Smooth muscle cell (in vitro differentiated cells): ENCODE measurements at regions not wholly inside any gene's neighbourhood (a gene's known extent, or its start where the extent isn't known, plus 50 kb on each side); places are given as distances from the start of the nearest gene placed in this dataset.

Experiments
- DNase-seq: peaks from one replicate; lab custom pipeline; 2025; ENCODE audit not compliant: unreplicated experiment; lab: John Stamatoyannopoulos, UW
- H2AFZ ChIP-seq: fragments of 200-600 bp; sonication (generic); 2 replicates; pipeline ENCODE4 v1.6.0; 2016; ENCODE audit warnings: antibody characterized with exemption, low read depth, mild to moderate bottlenecking
- H3F3A ChIP-seq: fragments of 200-600 bp; sonication (generic); 2 replicates; pipeline ENCODE4 v1.6.0; 2017; ENCODE audit warnings: antibody characterized with exemption, low read depth
- H3K27ac ChIP-seq: fragments of 200-600 bp; sonication (generic); 2 replicates; pipeline ENCODE4 v1.5.1; 2016; ENCODE audit warnings: low read depth, mild to moderate bottlenecking
- H3K27me3 ChIP-seq: fragments of 200-600 bp; sonication (generic); 2 replicates; pipeline ENCODE4 v1.6.1; 2016; ENCODE audit warnings: low read depth, mild to moderate bottlenecking
- H3K36me3 ChIP-seq: fragments of 200-600 bp; sonication (generic); 2 replicates; pipeline ENCODE4 v1.5.1; 2016; ENCODE audit warnings: low read depth
- H3K4me1 ChIP-seq: fragments of 200-600 bp; sonication (generic); 2 replicates; pipeline ENCODE4 v1.5.1; 2016; ENCODE audit warnings: low read depth
- H3K4me2 ChIP-seq: fragments of 200-600 bp; sonication (generic); 2 replicates; pipeline ENCODE4 v1.6.0; 2016; ENCODE audit warnings: mild to moderate bottlenecking
- H3K4me3 ChIP-seq: fragments of 200-600 bp; sonication (generic); 2 replicates; pipeline ENCODE4 v1.5.1; 2016; ENCODE audit warnings: mild to moderate bottlenecking
- H3K79me2 ChIP-seq: fragments of 200-600 bp; sonication (generic); 2 replicates; pipeline ENCODE4 v1.6.0; 2016; ENCODE audit warnings: low read depth, mild to moderate bottlenecking
- H3K9ac ChIP-seq: fragments of 200-600 bp; sonication (generic); 2 replicates; pipeline ENCODE4 v1.6.0; 2016; ENCODE audit warnings: low read depth
- H3K9me3 ChIP-seq: fragments of 200-600 bp; sonication (generic); replicated peaks from 2 replicates; pipeline ENCODE4 v1.5.1; 2016; ENCODE audit warnings: low read depth
- H4K20me1 ChIP-seq: fragments of 200-600 bp; sonication (generic); 2 replicates; pipeline ENCODE4 v1.6.0; 2016; ENCODE audit warnings: low read depth
- CTCF ChIP-seq: fragments of 200-600 bp; sonication (generic); IDR thresholded peaks from 2 replicates; pipeline ENCODE4 v1.5.1; 2017; ENCODE audit warnings: borderline replicate concordance, mild to moderate bottlenecking, antibody characterized with exemption; ENCODE audit not compliant: insufficient read depth, poor library complexity, severe bottlenecking
- WGBS: methylation state at CpG from one replicate; pipeline ENCODE4 v1.1.7; 2016; ENCODE audit warnings: low lambda C conversion rate; 5-methylcytosine and 5-hydroxymethylcytosine counted together

GRCh38 chr15:75107908-75108838, 84.8 kb downstream of the PPCDC start:
- Histone ChIP-seq H3F3A (peaks cover 4% of the 10 kb centered on the region), H2AFZ (no peak overlapping the region), H3K27me3 (no peaks in the 10 kb centered on the region), H3K27ac (peak overlapping the region; percentile 73), H3K9ac (peak overlapping the region; percentile 40), H3K79me2 (no peaks in the 10 kb centered on the region), H3K4me2 (peak overlapping the region; percentile 41), H4K20me1 (peaks cover 4% of the 10 kb centered on the region), H3K4me1 (peaks cover 11% of the 10 kb centered on the region), H3K9me3 (no peaks in the 10 kb centered on the region), H3K36me3 (no peaks in the 10 kb centered on the region), H3K4me3 (no peak overlapping the region)
- DNase-seq, result no peak
- TF ChIP-seq CTCF, result no peak
- 36% methylated on average over 12 of the region's 12 CpGs for WGBS

- no peak overlapping the region for H3K27ac ChIP-seq
- peaks cover 4% of the 10 kb centered on the region for H4K20me1 ChIP-seq
- no peak overlapping the region for H3K4me3 ChIP-seq
- TF ChIP-seq CTCF, result no peak
- no peak overlapping the region for H3K9ac ChIP-seq
- no peaks in the 10 kb centered on the region for H3K27me3 ChIP-seq
- DNase-seq, result no peak
- peak overlapping the region; percentile 41 for H3K4me2 ChIP-seq
- no peaks in the 10 kb centered on the region for H3K79me2 ChIP-seq
- H2AFZ ChIP-seq, result no peak overlapping the region
- 86% methylated on average over 17 of the region's 18 CpGs for WGBS
- H3K4me1 ChIP-seq, result peaks cover 11% of the 10 kb centered on the region
- peaks cover 4% of the 10 kb centered on the region for H3F3A ChIP-seq
- no peaks in the 10 kb centered on the region for H3K9me3 ChIP-seq
- H3K36me3 ChIP-seq, result no peaks in the 10 kb centered on the region
These were observed 85.8 kb downstream of the PPCDC start for GRCh38 chr15:75109021-75109735.

GRCh38 chr15:75109736-75110130, 86.3 kb downstream of the PPCDC start:
- no peak overlapping the region for H3K9ac ChIP-seq
- no peaks in the 10 kb centered on the region for H3K36me3 ChIP-seq
- no peaks in the 10 kb centered on the region for H3K9me3 ChIP-seq
- H3F3A ChIP-seq, result peaks cover 4% of the 10 kb centered on the region
- H3K4me1 ChIP-seq, result peaks cover 11% of the 10 kb centered on the region
- no peak overlapping the region for H3K27ac ChIP-seq
- no peaks in the 10 kb centered on the region for H3K79me2 ChIP-seq
- H2AFZ ChIP-seq, result no peak overlapping the region
- H4K20me1 ChIP-seq, result peaks cover 4% of the 10 kb centered on the region
- no peak overlapping the region for H3K4me3 ChIP-seq
- H3K27me3 ChIP-seq, result no peaks in the 10 kb centered on the region
- no peak overlapping the region for H3K4me2 ChIP-seq
- no peak for DNase-seq
- 95% methylated on average over 7 of the region's 7 CpGs for WGBS
- no peak for TF ChIP-seq CTCF
